Hematopoietic multipotent progenitor cell treated with erythropoietin and hydrocortisone succinate and interleukin-3 and kit ligand, for 6 days (in vitro differentiated cells): ENCODE measurements at regions not wholly inside any gene's neighbourhood (a gene's known extent, or its start where the extent isn't known, plus 50 kb on each side); places are given as distances from the start of the nearest gene placed in this dataset.

Source experiments
- DNase-seq: peaks from one replicate; pipeline ENCODE4 v3.0.0-alpha.2; 2015

DNA sequence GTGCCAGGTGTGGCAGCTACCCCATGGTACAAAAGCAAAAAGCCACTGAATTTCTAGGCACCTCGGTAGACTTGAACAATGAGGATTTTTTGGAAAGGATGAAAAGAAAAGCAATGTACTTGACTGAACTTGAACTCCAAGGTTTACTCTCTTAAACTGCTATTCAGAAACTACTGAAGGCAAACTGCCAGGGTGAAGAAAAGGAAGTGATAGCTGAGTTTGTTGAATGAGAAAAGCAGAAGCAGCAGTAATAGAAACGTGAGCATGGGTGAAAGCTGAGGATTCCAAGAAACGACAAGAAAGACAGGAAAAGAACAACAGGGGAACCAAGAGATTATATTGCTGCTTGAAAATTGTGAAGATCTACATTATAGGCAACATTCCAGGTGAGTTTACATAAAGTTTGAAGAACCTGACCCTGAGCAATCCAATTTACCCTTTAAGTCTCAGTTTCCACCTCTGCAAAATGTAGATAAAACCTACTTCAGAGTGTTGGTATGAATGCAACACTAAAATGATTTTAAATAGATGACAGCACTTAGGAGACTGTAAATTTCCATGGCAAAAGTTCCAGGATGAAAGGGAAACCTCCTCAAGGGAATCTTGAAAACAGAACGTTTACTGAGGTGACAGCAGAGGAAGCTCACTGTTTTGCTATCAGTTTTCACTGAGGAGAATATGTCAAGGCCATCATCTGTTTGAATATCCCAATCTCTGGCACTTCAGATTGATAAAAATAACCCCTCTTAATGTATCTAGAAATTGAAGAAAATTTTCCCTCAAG, 245.8 kb downstream of the SPATA31D1 start:
- peak; percentile 9 for DNase-seq

DNA sequence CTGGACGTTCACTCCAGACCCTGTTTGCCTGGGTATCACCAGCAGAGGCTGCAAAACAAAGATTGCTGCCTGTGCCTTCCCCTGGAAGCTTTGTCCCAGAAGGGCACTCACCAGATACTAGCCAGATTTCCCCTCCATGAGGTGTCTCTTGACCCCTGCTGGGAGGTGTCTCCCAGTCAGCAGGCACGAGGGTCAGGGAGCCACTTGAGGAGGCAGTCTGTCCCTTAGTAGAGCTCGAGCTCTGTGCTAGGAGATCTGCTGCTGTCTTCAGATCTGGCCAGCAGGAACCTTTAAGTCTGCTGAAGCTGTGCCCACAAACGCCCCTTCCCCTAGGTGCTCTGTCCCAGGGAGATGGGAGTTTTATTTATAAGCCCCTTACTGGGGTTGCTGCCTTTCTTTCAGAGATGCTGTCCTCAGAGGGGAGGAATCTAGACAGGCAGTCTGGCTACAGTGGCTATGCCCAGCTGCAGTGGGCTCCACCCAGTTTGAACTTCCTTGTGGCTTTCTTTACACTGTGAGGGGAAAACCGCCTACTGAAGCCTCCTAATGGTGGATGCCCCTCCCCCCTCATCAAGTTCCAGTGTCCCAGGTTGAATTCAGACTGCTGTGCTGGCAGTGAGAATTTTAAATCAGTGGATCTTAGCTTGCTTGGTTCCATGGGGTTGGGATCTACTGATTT, 253.9 kb downstream of the SPATA31D1 start:
- no peak for DNase-seq

DNA sequence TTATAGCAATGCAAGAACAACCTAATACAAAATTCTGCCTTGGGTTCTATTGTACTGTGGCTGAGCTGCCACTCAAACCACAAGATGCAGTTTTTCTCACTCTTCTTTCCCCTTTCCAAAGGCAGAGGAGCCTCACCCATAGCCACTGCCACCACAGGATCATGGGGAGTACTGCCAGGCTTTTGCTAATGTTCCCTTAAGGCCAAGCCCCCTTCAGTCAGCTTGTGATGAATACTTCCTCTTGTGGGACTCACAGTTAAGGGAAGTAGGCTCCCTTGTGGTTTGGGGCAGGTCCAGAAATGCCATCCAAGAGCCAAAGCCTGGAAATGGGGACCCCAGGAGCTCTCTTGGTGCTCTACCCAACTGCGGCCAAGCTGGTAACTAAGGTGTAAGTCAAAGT, 258.7 kb downstream of the SPATA31D1 start:
- DNase-seq = peak; percentile 46

DNA sequence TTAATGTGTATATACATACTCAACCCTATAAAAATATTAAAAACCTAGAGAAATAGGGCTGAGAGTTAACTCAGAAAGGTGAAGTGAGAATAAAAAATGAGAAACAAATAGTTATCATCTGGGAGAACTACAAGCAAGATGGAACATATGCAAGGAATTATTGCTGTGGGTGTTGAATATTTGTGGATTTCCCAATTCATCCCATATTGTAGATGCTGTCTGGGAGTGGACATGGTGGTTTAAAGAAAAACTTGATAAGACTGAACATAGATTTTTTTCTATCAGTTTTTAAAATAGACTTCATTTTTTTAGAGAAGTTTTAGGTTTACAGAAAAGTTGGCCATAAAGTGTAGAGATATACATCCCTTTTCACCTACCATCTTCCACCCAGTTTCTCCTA, 263.5 kb downstream of the SPATA31D1 start:
- DNase-seq = no peak

DNA sequence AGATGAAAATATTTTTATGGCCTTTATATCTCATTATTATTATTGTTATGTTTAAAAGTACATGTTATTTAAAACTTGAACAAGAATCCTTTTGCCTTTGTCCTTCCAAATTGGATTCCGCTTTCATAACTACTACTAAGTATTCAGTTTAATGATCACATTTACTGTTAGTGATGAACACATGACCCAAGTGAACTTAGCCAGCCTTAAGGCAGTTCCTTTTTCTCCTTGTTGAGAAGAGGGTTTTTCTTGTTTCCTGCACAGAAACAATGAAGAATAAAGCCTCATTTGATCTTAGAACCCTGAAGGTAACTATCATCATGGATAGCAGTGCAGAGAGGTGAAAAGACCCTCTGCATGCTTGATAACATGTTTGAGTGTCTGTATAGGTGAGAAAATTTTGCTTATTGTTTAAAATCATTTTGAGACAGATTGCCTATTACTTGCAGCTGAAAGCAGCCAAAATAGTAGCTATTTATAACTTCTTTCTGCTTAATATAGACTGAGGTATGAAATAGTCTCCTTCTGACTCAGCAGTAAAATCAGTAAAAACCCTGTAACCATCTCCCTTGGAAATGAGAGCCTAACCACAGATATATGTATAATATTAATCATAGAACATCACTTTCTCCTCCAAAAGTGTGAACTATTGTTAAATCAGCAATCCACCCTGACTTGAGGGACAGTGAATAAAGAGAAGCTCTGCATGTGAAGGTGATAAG, 266.2 kb downstream of the SPATA31D1 start:
- DNase-seq = no peak

DNA sequence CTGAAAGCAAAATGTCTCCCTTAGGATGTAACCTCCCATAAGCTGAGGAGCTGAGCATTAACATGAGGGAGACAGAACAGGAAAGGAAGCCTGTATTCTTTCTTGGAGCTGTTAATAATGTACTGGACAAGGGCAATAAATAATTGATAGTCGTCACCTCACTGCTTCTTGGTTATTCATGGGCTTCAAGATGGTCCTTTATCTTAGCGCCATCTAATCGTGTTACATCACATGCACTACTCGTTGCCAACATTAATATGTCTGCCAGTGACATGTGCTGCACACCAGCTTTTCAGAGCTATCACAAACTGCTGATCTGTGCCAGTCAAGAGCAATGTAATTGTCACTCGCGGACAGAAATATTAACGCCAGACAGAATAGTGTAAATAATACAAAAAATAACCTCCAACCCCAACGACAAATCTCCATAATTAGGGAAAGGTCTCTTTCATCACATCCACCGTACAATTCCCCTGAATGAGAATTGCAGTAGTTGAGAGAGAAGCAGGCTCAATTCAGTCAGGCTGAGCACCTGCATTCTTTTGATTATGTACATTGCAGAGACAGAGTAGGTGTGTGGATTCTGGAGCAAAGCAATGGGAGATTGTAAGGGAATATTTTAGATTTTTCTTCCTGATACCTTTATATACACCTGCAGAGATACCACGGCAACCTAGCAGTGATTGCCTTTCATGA, 267.1 kb downstream of the SPATA31D1 start:
- DNase-seq = no peak

DNA sequence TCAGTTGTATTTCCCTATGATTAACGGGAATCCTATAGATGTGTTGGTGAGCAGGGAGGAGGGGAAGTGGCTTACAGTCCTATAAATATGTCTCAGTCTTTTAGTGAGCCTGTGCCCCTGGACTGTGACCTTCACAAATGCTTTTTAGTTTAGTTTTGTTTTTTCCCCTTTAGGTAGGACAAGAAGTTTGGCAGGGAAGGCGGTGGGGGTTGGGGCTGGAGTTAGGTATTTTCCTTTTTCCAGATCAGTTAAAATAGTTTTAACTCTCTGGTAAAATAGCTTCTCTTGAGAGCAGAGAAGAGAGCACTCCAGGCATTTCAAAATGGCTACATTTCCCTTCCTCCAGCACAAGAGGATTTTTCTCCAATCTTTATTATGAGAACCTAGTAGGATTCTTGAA, 272.1 kb downstream of the SPATA31D1 start:
- no peak for DNase-seq

DNA sequence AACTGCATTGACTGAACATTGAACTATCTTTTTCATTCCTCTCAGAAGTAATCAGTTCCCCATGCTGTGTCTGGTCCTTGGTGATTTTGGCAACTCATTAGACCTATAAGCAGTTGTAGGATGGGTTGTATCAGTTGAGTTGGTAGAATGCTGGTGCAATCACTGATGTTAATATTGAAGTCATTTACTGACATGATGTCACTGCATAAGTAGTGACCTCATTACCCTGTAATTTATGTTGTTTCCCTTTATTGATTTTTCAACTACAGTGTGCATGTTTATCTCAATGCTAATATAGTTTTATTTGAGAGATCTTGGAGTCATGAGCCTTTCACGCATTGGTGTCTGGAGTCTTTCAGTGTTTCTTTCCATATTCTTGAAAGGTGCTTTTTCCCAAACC, 275.0 kb downstream of the SPATA31D1 start:
- no peak for DNase-seq

DNA sequence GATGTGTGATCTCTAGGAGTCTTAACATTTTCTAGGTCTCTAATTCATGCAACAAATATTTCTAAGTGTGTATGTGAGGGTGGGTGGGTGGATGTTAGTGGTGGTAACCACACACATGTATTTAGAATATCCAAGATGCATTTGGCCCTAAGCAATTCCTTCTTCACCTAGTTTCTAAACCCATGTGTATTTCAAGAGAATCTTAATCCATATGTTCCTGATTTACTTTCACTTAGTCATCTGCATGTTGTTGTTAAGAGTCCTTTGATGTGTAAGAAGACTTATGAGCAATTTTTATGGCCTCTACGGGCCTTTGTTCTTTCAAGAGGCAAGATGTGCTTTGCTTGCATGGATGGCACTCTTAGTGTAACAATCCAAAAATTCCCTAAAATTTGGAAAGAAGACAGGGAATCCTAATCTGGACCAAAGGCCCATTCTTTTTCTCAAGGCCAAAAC, 282.6 kb downstream of the SPATA31D1 start:
- no peak for DNase-seq

DNA sequence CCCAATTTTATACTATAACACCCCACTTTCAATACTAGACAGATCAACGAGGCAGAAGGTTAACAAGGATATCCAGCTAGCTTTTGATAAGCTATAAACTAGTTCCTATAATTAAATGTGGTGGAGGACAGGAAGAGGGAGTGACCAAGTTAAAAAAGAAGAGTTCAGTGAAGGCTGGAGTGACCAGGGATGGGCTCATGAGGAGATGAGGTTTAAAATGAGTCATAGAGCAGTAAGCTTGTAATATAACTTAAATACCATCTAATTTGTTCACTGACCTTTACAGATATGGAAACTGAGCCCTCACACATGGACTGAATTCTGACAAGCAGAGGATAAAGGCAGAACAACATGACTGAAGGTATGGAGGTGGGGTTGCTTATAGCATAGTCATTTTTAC, 284.5 kb downstream of the SPATA31D1 start:
- no peak for DNase-seq

DNA sequence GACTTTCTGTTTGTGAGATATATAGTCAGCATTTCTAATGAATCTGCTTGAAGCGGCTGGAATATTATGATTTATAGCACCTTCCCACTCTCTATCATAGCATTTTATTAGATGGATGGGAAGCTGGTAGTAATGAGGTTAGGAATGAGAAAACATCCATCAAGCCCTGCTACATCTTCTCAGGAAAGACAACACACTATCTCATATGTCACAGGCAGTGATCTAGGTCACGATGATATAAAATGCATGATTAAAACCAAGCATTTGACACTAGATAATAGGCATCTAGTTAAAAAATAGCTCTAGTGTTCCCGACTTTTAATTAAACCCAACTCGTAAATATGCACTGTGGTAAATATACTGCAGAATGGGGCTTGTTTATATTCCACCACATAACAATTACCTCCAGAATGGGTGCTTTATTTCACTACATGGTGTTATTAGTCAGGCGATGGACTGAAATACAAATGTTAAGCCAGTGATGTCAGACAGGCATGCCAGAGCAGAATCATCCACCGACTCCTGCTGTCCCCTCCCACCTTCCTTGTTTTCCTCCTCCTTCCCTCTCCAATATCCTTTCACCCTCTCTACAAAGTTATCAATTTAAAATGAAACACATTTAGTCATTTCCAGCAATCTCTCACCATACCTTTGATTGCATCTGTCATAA, 286.8 kb downstream of the SPATA31D1 start:
- DNase-seq = no peak

DNA sequence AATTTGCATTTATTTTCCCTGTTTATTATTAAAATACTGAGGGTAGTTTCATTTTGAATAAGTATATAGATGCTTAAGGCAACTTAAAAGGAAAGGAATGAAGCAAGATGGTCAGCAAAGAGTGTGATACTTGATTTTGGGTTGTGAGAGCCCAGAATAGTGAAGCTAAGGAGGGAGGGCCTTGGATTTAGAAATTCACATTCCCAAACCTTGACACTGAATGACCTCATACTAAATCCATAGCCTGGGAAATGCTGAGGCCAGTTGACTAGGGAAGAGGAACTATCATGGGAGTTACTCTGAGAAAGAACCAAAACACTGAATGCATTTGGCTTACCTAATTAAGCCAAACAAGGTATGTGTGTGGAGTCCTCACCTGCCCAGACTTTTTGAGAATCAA, 292.5 kb downstream of the SPATA31D1 start:
- no peak for DNase-seq

DNA sequence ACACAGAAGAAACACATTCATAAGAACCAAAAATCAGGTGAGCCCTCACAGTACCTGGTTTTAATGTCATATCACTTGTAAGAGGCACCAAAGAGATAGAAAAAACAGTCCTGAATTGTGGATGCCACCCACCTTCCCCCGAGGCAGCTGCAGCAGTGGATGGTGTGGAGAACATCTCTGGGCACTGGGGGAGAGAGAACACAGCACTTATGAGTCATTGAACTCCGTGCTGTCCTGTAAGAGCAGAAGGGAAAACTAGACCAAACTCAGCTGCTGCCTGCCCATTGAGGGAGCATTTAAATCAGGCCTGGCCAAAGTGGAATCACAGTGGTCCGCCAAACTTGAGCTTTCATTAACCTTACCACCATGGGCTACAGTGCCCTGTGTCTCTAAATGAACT, 296.2 kb downstream of the SPATA31D1 start:
- no peak for DNase-seq

DNA sequence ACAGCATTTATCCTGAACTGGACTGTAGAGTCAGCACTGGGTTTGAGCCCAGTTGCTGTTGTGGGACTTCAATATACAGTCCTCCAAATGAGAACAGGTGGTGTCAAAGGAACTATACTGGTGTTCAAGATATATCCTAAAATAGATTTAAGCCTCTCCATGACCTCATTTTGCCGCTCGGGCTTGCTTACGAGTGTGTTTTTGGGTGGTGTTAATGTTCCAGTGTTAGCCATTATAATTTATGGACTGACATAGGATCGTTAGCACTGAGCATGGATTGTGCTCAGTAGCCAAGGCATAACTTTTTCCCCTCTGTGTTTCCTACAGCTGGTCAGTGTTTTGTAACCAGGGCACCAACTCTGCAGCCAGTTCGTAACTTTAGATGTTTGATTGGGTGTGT, 306.6 kb downstream of the SPATA31D1 start:
- no peak for DNase-seq

DNA sequence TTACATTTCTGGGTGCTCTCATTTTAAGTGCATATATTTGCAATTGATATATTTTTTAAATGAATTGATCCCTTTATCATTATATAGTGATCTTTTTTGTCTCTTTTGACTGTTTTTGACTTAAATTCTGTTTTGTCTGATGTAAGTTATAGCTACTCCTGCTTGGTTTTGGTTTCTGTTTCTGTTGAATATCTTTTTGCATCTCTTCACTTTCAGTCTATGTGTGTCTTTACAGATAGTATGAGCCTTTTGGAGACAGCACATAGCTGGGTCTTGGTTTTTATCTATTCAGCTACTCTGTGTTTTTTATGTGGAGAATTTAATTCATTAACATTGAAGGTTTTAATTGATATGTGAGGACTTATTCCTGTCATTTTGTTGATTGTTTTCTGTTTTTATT, 311.3 kb downstream of the SPATA31D1 start:
- no peak for DNase-seq

DNA sequence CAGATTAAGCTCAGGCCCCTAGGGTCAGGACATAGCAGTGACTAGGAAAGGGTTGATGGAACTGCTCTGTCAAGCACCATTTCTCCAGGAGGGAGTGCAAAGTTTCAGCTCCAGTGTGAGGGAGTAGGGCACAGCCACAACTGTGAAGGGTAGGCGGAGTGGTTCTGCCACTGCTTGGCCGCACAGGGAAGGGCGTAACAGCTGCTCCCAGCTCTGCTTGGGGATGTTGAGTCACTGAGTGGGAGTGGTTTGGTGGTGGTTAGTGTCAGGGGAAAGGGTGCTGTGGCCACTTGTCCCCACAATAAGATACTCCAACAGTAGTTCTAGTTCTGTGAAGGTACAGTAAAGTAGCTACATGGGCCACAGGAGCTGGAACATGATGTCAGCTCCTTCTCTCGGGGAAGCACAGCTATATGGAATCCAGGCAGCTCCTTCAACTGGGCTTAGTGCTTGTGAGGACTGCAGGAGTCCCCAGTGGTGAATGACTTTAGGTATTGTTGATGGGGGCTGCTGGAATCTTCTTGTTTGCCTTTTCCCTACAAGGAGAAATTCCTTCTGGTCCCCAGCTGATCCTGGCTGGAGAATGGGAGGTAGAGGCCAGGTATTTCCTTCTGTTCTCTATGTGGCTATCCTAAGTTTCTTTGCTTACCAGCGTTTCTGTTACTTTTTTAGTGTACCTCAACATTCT, 314.5 kb downstream of the SPATA31D1 start:
- DNase-seq = no peak

DNA sequence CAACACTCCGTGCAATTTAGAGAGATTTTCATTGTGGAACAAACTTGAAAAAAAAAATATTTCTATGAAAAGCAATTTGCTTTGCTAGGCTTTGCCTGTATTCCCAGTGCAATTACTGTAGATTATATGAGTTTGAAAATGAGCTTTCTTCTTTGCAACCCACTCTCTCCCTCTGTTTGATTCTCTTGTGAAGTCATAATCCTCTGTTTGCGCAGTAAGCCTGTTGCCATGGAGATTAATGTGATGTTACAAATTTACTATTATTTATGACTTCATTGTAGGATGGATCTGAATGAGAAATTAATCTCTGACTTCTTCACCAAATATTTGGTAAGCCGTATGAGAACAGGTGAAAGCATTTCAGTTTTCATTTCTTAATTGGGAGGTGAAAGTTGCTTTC, 320.3 kb downstream of the SPATA31D1 start:
- no peak for DNase-seq

DNA sequence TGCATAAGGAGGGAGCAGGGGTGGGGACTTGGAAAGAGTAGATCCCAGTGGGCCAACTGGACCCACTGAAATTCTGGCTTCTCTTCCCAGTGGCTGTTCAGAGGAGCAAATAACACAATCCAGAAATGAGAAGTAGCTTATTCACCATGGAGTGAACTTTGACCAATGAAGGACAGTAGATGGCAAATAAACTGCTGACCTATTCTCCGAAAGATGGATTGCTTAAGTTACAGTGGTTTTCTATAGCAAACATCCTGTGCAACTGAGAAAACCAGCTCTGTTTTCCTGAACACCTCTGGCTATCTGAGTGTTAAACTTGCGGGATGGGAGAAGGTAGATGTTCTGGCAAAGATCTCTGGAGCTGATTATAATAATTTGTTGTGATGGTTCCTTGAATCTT, 325.1 kb downstream of the SPATA31D1 start:
- no peak for DNase-seq

DNA sequence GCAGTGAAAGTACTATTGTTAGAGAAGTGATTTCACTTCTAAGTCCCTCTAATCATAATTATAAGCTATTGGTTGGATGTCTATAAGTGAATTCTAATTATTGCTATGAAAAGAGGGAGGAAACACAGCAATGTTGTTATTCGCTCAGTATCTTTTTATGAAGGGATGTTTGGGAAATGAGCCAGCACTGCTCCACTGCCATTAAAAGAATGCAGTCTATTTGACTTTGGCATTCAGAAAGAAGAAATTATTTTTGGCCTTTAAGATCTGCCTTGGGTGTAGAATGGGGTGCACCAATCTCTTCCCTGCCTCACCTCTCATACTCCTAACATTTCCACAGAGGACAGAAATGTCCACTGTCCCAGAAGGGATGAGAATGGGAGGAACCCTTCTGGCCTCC, 332.0 kb downstream of the SPATA31D1 start:
- no peak for DNase-seq

DNA sequence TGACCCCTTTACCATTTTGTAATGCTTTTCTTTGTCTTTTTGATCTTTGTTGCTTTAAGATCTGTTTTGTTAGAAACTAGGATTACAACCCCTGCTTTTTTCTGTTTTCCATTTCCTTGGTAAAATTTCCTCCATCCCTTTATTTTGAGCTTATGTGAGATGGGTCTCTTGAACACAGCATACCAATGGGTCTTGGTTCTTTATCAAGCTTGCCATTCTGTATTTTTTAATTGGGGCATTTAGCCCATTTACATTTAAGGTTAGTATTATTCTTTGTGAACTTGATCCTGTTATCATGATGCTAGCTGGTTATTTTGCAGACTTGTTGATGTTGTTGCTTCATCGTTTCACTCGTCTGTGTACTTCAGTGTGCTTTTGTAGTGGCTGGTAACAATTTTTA, 337.3 kb downstream of the SPATA31D1 start:
- DNase-seq = no peak

DNA sequence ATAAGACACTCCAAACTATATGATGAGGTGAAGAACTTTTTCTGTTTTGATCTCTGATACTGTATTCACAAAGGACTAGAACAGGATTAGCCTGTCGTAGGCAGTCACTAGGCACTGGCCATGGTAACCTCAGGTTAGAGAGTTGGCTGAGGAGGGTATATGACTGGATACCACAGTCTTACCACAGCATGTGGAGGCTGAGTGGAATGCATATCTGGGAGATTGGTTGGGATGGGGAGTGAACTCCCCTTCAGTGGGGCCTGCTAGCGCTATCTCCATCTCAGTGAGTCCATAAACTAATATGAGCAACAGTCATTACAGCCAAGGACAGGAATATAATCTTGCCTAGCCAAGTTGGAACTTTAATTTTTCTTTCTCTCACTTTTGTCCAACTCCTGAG, 339.1 kb downstream of the SPATA31D1 start:
- no peak for DNase-seq

DNA sequence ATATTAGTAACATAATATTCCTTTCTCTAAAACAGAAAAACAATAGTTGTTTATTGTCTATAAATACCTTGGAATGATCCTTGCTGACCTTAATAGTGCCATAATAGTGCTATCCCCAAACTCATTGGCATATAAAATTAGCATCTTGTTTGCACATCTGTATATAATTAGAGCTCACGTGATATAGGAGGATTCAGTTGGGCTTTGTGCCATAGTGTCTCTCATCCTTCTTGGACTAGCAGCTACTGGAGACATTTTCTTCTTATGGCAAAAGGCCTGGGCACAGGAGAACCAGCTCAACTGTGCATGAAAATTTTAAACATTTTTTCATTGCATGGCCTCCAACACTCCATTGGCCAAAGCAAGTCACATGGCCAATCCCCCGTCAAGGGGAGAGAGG, 342.5 kb downstream of the SPATA31D1 start:
- DNase-seq = no peak
